GM21619 (cell line): ENCODE measurements at regions not wholly inside any gene's neighbourhood (a gene's known extent, or its start where the extent isn't known, plus 50 kb on each side); places are given as distances from the start of the nearest gene placed in this dataset.

Experiments used
- ATAC-seq: cut with Tn5 transposase; IDR thresholded peaks from one replicate; pipeline ENCODE4 v1.9.1; 2021; ENCODE audit not compliant: unreplicated experiment

GRCh38 chr5:92896722-92897121, 684.3 kb downstream of the NR2F1-AS1 start:
- ATAC-seq, result no peak

DNA sequence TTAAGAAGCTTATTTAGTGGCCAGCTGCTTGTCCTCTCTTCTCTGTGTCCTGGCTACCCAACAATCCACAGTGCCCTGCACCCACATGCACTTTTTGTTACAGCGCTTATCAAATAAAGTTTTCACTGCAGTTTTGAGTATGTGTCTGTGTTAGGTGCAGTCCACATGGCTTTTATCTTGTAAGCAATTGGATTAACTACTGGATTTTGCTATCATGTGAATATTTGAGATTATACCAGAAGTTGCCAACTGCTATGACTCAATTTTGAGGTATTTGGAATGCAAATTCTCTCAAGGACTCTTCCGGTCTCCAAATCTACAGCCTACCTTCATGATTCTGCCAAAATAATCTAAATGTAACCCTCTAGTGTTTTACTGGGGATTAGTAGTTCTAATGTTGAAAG, 690.2 kb downstream of the NR2F1-AS1 start:
- ATAC-seq, result no peak

- no peak for ATAC-seq
These were observed 691.9 kb downstream of the NR2F1-AS1 start for GRCh38 chr5:92889140-92889539.

DNA sequence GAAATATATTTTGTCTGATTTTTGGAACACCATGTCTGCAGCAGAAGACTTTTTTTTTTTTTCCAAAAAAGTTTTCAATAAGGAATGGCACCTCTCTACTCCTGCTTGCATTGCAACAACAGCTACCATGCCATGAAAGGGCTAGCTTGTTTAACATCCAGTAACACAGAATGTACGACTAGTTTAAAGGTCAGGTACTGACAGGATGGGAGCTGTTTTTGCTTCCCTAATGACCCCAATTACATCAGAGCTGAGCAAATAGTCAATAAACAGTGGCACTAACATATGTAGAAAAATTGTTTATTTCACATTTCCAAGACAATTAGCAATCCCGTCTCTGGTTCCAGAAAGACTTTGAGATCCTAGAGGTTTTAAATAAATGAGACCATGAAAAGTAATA, 693.8 kb downstream of the NR2F1-AS1 start:
- ATAC-seq, result no peak

DNA sequence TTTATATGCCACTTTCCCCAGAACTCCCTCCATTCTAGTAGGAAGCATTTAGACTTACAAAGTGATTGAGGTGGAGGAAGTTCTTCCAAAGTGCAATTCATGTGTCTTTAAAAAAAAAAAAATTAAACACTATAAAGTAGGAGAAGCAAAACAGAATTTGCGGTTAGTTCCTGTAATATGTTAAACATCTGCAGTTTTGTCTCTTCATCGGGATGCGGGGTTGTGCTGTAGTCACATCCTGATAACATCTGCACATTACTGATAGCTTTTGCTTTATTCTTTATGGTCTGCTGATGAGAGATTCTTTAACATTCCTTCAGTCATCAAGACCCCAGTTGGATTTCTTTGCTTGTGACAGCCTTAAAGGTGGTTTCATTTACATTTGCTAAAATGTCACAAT, 694.3 kb downstream of the NR2F1-AS1 start:
- no peak for ATAC-seq

DNA sequence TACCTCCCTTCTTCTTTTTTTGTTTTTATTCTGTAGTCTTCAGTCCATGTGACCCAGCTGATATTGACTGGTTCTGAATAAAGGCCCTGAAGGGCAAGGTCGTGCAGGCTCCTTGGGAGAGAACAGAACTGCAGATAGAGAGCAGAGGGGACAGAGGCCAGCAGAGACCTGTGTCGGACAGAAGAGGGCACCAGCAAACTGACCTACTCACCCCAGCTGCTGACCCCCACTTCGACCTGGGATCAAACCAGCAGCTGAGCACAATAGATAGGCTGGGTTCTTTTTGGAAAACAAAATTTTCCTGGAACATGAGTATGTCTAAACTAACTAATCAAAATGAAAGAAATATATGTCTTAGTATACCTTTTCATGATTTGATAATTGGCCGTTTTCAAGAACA, 695.1 kb downstream of the NR2F1-AS1 start:
- ATAC-seq, result no peak

- no peak for ATAC-seq
These were observed 696.5 kb downstream of the NR2F1-AS1 start for GRCh38 chr5:92884469-92884868.

DNA sequence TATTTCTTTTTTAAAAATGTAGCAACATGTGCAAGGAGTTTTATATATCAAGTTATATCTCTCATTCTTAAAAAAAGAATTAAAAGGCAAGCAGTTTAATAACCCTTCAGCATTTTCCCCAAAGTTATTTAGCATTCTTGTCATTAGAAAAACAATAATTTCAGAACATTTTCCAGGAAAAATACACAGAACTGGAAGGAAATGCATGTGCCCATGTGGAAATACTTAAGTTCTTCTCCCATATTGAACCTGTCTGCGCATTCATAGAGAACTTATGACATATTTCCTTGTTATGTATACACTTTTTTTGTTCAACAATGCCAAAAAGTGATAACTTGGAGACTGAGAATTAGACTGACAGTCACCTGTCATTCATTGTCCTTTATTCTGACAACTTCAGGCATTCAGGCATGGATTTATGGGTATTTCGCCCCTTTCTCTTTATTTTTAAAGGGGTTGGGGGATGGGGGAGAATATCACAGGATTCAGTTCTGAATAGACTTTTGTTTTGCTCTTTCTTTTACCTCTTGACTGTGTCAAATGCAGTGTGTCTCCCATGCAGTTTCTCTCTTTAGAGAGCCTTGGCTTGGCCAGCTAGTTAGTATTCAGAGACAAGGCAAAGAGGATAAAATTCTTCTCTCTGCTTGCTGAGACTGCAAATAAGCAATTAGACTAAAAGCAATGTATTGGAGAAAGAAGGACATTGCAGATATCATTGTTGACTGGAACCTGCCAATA, 701.0 kb downstream of the NR2F1-AS1 start:
- no peak for ATAC-seq

DNA sequence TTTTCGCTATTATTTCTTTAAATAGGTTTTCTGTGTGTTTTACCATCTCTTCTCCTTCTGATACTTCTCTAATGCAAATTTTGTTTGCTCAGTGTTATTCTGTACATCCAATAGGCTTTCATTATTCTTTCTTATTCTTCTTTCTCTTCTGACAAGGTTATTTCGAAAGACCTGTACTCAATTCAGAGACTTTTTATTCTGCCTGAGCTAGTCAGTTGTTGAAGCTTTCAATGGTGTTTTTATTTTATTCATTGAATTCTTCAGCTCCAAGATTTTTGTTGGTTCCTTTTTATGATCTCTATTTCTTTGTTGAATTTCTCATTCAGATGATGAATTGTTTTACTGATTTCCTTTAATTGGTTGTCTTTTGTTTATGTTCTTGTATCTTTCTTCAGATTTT, 706.2 kb downstream of the NR2F1-AS1 start:
- no peak for ATAC-seq

DNA sequence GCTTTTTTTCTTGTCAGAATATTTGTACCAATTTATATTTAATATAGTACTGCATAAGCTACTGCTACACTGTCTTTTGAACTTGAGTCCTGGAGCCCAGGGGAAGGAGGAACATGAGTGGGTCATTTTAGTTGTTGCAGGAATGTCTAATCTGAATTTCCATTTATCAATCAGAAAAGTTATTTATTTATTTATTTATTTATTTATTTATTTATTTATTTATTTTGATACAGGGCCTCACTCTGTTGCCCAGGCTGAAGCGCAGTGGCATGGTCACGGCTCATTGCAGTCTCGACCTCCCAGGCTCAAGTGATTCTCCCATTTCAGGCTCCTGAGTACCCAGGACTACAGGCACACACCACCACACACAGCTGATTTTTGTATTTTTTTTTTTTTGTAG, 712.6 kb downstream of the NR2F1-AS1 start:
- ATAC-seq, result no peak

DNA sequence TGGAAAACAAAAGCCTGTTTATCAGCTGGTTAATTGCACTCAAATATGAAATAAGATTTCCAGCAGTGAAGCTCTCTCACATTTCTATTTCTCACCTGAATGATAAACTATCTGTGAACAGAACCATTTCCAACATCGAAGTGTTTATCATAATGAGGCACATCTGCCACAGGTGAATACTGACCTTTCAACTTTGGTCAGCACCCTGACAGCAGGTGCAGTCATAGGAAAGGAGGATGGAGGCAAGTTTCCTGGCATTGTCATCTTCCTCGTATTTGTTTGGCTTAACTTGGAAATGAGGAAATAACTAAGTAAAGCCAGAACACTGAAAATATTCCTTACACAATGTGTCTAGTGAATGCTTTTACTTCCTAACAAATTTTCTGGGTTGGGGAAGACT, 716.4 kb downstream of the NR2F1-AS1 start:
- no peak for ATAC-seq

DNA sequence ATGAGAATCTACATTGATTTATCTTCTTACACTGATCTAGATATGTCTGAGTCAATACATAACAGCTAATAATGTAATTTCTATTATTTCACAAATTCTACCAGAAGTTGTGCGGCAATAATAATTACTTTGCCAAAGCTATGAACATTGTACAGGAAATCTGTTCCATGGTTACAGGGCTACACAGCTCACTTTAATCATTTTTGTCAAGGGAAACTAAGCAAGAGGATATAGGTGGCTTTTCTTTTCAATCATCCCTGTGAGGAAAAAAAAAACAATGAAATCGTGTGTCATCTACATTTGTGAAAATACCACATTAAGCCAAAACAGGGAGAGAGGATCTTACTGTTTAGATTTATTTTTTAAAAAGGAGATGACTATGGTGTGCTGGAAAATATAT, 717.4 kb downstream of the NR2F1-AS1 start:
- no peak for ATAC-seq

GRCh38 chr5:92861531-92862285, 719.3 kb downstream of the NR2F1-AS1 start:
- no peak for ATAC-seq

DNA sequence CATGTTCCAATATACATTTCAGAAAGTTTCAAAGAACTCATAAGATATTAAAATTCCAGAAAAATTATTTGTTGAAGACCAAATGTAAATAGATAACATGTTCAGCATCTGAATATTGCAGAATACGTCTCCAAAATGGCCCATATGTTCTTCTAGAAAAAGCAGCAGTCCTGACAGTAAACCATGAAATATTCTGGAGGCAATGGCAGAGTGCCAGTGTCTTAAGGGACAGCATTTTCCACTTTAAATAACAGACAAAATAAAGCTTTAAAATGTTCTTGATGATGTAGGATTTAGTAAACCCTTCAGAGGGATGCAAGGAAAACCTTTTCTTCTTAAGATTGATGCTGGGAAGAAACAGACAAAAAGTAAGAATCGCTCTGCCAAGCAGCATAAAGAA, 721.0 kb downstream of the NR2F1-AS1 start:
- ATAC-seq, result no peak

- ATAC-seq, result no peak
These were observed 728.8 kb downstream of the NR2F1-AS1 start for GRCh38 chr5:92852219-92852618.

DNA sequence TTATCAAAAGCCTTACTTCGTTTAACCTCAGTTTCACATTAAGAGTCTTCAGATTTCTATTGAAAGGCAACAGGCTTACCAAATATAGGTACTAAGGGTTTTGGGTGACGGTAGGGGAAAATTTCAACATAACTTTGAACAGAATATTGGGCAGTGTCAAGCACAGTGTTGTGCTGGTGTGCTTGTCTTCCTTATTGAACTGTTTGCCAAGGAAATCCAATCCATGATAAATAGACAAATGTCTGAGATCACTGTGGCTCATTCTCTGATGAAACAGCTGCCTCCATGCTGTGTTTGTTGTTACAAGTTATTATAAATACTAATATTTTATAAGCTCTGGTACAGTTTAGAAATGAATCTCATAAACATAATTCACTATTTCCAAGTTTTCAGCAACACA, 730.1 kb downstream of the NR2F1-AS1 start:
- no peak for ATAC-seq

GRCh38 chr5:92849756-92850155, 731.3 kb downstream of the NR2F1-AS1 start:
- ATAC-seq, result no peak

- ATAC-seq, result no peak
These were observed 739.3 kb downstream of the NR2F1-AS1 start for GRCh38 chr5:92841604-92842155.

- ATAC-seq, result no peak
These were observed 742.8 kb downstream of the NR2F1-AS1 start for GRCh38 chr5:92838253-92838652.

DNA sequence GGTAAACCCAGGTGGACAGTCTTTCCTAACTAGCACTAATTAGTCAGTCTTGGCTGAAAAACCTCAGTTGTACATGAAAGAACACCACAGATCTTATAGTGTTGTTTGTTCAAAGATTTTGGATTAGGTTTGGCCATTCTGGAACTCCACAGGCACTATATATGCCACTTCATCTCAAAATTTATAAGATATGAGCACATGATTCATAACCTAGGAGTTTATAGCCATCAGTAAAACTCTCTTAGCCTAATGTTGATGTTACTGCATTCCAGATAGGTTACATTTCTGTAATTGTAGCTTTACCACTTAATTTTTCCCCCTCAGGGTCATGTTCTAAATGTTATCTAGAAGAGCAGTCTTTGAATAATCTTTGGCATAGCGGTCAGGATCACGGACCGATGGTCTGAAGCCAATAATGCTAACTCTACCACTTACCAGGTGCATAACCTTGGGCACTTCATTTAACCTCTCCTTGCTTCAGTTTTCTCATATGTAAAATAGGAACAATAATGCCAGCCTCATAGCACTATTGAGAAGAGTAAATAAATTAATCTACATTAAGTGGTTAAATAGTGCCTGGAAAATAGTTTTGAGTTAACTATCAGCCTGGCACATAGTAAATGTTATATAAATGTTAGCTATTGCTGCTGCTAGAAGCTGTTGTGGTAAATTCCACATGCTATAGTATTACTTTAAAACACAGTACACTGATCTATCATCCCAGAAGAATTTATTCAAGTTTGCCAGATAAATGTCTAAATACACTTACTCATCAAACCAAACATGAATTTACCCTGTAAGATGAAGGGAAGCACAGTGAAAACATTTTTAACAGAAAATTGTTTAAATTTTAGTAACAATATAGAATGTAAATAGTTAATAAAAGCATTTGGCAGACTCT, 743.9 kb downstream of the NR2F1-AS1 start:
- ATAC-seq, result no peak

- ATAC-seq, result no peak
These were observed 745.3 kb downstream of the NR2F1-AS1 start for GRCh38 chr5:92835712-92836111.
